ENCODE measurements at regions not wholly inside any gene's neighbourhood (a gene's known extent, or its start where the extent isn't known, plus 50 kb on each side); places are given as distances from the start of the nearest gene placed in this dataset.
"Not testable (repeated sequence)": the region's sequence is repeated elsewhere in the genome, so short reads cannot be mapped to it uniquely, and the experiment has no call there.

- not testable (repeated sequence) for TF ChIP-seq FOXA1 (IDR thresholded peaks at IDR 0.05); PKNOX1 (IDR thresholded peaks at IDR 0.05); CTBP1 (IDR thresholded peaks at IDR 0.05; ENCODE audit: borderline replicate concordance); SUZ12 (IDR thresholded peaks at IDR 0.05); LEF1 (IDR thresholded peaks at IDR 0.05; ENCODE audit: borderline replicate concordance)
Measured at GRCh38 chr7:65545465-65546161, 172.0 kb downstream of the ZNF92 start.

Data from HEK293T (cell line).